GM12891 (cell line): ENCODE measurements at regions not wholly inside any gene's neighbourhood (a gene's known extent, or its start where the extent isn't known, plus 50 kb on each side); places are given as distances from the start of the nearest gene placed in this dataset.

Experiments used
- POLR2A ChIP-seq: IDR thresholded peaks from 2 replicates; pipeline ENCODE4 v1.6.1; 2011; ENCODE audit warnings: low read depth, low read length, control low read depth
- POLR2AphosphoS5 ChIP-seq: IDR thresholded peaks from 2 replicates; pipeline ENCODE4 v1.6.1; 2011; ENCODE audit warnings: low read depth, low read length, control low read depth
- SPI1 ChIP-seq: IDR thresholded peaks from 2 replicates; pipeline ENCODE4 v1.6.1; 2011; ENCODE audit warnings: low read depth, low read length, control low read depth
- TAF1 ChIP-seq: IDR thresholded peaks from 2 replicates; pipeline ENCODE4 v1.6.1; 2011; ENCODE audit warnings: low read depth, low read length, control low read depth

GRCh38 chr7:153022475-153023193 lies 263.1 kb downstream of the ACTR3B start:
- TF ChIP-seq TAF1 (no peak), POLR2A (no peak), POLR2AphosphoS5 (no peak), SPI1 (no peak)
